MM.1S (cell line): ENCODE measurements at regions not wholly inside any gene's neighbourhood (a gene's known extent, or its start where the extent isn't known, plus 50 kb on each side); places are given as distances from the start of the nearest gene placed in this dataset.

ENCODE experiments used
- CTCF ChIP-seq: fragments of 300-600 bp; sonication (generic); IDR thresholded peaks from 2 replicates; pipeline ENCODE4 v1.5.1; 2016; ENCODE audit warnings: antibody characterized with exemption, low read length, mixed read lengths
- EZH2phosphoT487 ChIP-seq: fragments of 300-600 bp; sonication (generic); IDR thresholded peaks from 2 replicates; pipeline ENCODE4 v1.6.1; 2018; ENCODE audit warnings: antibody characterized with exemption, low read length

- TF ChIP-seq CTCF = no peak
- TF ChIP-seq EZH2phosphoT487 = no peak
Measured at GRCh38 chr4:107467461-107467860, 252.6 kb downstream of the PAPSS1 start.
